WTC11 (cell line): ENCODE measurements at regions not wholly inside any gene's neighbourhood (a gene's known extent, or its start where the extent isn't known, plus 50 kb on each side); places are given as distances from the start of the nearest gene placed in this dataset.

Experiments used
- ATF6 ChIP-seq: sonication (generic); formaldehyde crosslinking; IDR thresholded peaks from 2 replicates; pipeline ENCODE4 v1.8.1; 2023; ENCODE audit warnings: mild to moderate bottlenecking, missing genetic modification reagents
- CTCF ChIP-seq: fragments of 200-600 bp; IDR thresholded peaks from 2 replicates; pipeline ENCODE4 v1.8.0; 2022; ENCODE audit warnings: antibody characterized with exemption
- MYBL2 ChIP-seq: sonication (generic); formaldehyde crosslinking; IDR thresholded peaks from 2 replicates; pipeline ENCODE4 v1.8.1; 2023; ENCODE audit warnings: mild to moderate bottlenecking, moderate library complexity, missing genetic modification reagents
- NR2C2 ChIP-seq: sonication (generic); formaldehyde crosslinking; IDR thresholded peaks from 2 replicates; pipeline ENCODE4 v1.8.0; 2022; ENCODE audit warnings: mild to moderate bottlenecking, missing genetic modification reagents
- SP1 ChIP-seq: sonication (generic); formaldehyde crosslinking; conservative IDR thresholded peaks from 2 replicates; pipeline ENCODE4 v1.8.1; 2022; ENCODE audit warnings: missing genetic modification reagents
- TEAD4 ChIP-seq: sonication (generic); formaldehyde crosslinking; IDR thresholded peaks from 2 replicates; pipeline ENCODE4 v1.8.0; 2022; ENCODE audit warnings: mild to moderate bottlenecking, missing genetic modification reagents
- USF2 ChIP-seq: sonication (generic); formaldehyde crosslinking; IDR thresholded peaks from 2 replicates; pipeline ENCODE4 v1.8.1; 2023; ENCODE audit warnings: mild to moderate bottlenecking, missing genetic modification reagents, moderate library complexity

- TF ChIP-seq MYBL2 (CRISPR knock-in tag) (no peak), CTCF (no peak), USF2 (CRISPR knock-in tag) (no peak), NR2C2 (CRISPR knock-in tag) (no peak), TEAD4 (no peak), ATF6 (CRISPR knock-in tag) (no peak), SP1 (no peak)
Measured at GRCh38 chr14:87041290-87042020, 951.5 kb downstream of the GALC start.
